Sigmoid colon (tissue), 6 donors: ENCODE measurements at regions not wholly inside any gene's neighbourhood (a gene's known extent, or its start where the extent isn't known, plus 50 kb on each side); places are given as distances from the start of the nearest gene placed in this dataset.

ENCODE experiments used
- DNase-seq: peaks from one replicate; pipeline ENCODE4 v3.0.0-alpha.2; 2019
- H3K27ac ChIP-seq, 4 donors: fragments of 200-600 bp; sonication (generic); one replicate each; pipeline ENCODE4 v1.5.1; 2016 to 2019; ENCODE audit warnings: mild to moderate bottlenecking in 1 of 4
- H3K27me3 ChIP-seq, 3 donors: fragments of 200-600 bp; sonication (generic); one replicate each; pipeline ENCODE4 v1.5.1; 2019; ENCODE audit warnings: mild to moderate bottlenecking in 1 of 3
- H3K36me3 ChIP-seq, 4 donors: fragments of 200-600 bp; sonication (generic); one replicate each; pipeline ENCODE4 v1.5.1; 2016 to 2019
- H3K4me1 ChIP-seq, 4 donors: fragments of 200-600 bp; sonication (generic); one replicate each; pipeline ENCODE4 v1.5.1; 2017 to 2019
- H3K4me3 ChIP-seq, 4 donors: fragments of 200-600 bp; sonication (generic); one replicate each; pipeline ENCODE4 v1.5.1; 2017 to 2019; ENCODE audit warnings: mild to moderate bottlenecking in 2 of 4, moderate library complexity in 1 of 4
- H3K9me3 ChIP-seq, 4 donors: fragments of 200-600 bp in 3 of 4; sonication (generic) in 3 of 4; one replicate each; pipeline versions ENCODE4 v1.5.1 to v1.6.1; 2013 to 2019
- EP300 ChIP-seq, 4 donors: sonication (generic); formaldehyde crosslinking; IDR thresholded peaks; one replicate each; pipeline ENCODE4 v1.6.1; 2017; ENCODE audit warnings: antibody characterized with exemption in 4 of 4
- POLR2A ChIP-seq, 2 donors: fragments of 450-650 bp; IDR thresholded peaks; one replicate each; pipeline ENCODE4 v1.6.1; 2016; ENCODE audit warnings: antibody characterized with exemption in 2 of 2, mild to moderate bottlenecking in 2 of 2, moderate library complexity in 2 of 2
- POLR2AphosphoS5 ChIP-seq, 4 donors: sonication (generic); formaldehyde crosslinking; IDR thresholded peaks; one replicate each; pipeline ENCODE4 v1.6.1; 2017; ENCODE audit warnings: antibody characterized with exemption in 4 of 4
- WGBS, 2 donors: extraction: QIAGEN DNeasy Blood & Tissue Kit; methylation state at CpG; one replicate each; pipeline ENCODE4 v1.1.7; 2013; 5-methylcytosine and 5-hydroxymethylcytosine counted together
- intact Hi-C: fragments of 100-400 bp; cut with DNase I; formaldehyde crosslinking; loops from one replicate; pipeline ENCODE4 v1.15.1; 2023
- TF ChIP-seq, protein P1 (sequence below), 4 experiments: fragments of 450-650 bp in 3 of 4; fragments of 200-600 bp in 1 of 4; IDR thresholded peaks; one replicate each; pipeline ENCODE4 v1.5.1; 2016 to 2019; ENCODE audit warnings: antibody characterized with exemption in 4 of 4, mild to moderate bottlenecking in 3 of 4, moderate library complexity in 2 of 4
- donor health status: healthy with polysubstance abuse.
- donor health status: healthy.

DNA sequence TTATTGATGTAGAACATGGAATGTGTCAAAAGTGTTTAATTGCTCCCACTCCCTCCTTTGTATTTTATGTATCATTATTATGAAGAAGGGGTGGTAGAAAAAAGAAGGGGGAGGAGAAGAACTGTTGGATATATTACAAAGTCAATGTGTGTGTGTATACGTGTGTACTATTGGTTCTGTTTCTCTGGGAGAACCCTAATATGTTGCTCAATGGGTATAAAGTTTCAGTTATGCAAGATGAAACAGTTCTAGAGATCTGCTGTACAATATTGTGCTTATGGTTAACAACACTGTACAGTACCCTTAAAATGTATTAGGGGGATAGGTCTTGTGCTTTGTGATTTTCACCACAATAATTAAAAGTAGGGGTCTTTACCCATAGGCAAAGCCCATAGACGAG is 58.1 kb upstream of the ZC3H15 start:
- Histone ChIP-seq H3K27ac (no peak overlapping the region), H3K9me3 (no peaks in the 10 kb centered on the region), H3K4me3 (no peak overlapping the region), H3K36me3 (no peaks in the 10 kb centered on the region), H3K27me3 (no peaks in the 10 kb centered on the region), H3K4me1 (no peaks in the 10 kb centered on the region)
- 95 to 96% methylated on average over 2 of the region's 2 CpGs for WGBS, 2 donors
- intact Hi-C loops: no loop called here
- no peak for DNase-seq
- no peak for TF ChIP-seq POLR2AphosphoS5 (IDR thresholded peaks at IDR 0.05)
- no peak for TF ChIP-seq POLR2A (IDR thresholded peaks at IDR 0.05)
- TF ChIP-seq, protein P1, sequence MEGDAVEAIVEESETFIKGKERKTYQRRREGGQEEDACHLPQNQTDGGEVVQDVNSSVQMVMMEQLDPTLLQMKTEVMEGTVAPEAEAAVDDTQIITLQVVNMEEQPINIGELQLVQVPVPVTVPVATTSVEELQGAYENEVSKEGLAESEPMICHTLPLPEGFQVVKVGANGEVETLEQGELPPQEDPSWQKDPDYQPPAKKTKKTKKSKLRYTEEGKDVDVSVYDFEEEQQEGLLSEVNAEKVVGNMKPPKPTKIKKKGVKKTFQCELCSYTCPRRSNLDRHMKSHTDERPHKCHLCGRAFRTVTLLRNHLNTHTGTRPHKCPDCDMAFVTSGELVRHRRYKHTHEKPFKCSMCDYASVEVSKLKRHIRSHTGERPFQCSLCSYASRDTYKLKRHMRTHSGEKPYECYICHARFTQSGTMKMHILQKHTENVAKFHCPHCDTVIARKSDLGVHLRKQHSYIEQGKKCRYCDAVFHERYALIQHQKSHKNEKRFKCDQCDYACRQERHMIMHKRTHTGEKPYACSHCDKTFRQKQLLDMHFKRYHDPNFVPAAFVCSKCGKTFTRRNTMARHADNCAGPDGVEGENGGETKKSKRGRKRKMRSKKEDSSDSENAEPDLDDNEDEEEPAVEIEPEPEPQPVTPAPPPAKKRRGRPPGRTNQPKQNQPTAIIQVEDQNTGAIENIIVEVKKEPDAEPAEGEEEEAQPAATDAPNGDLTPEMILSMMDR (IDR thresholded peaks at IDR 0.05): no peak
- TF ChIP-seq EP300 (IDR thresholded peaks at IDR 0.05): no peak

GRCh38 chr2:186429104-186429503 is 57.0 kb upstream of the ZC3H15 start:
- Histone ChIP-seq H3K36me3 (no peaks in the 10 kb centered on the region), H3K27ac (no peak overlapping the region), H3K27me3 (no peaks in the 10 kb centered on the region), H3K4me3 (no peak overlapping the region), H3K9me3 (no peaks in the 10 kb centered on the region), H3K4me1 (no peaks in the 10 kb centered on the region)
- no peak for DNase-seq
- intact Hi-C loops: no loop called here
- TF ChIP-seq, protein P1 (IDR thresholded peaks at IDR 0.05): no peak
- no peak for TF ChIP-seq POLR2A (IDR thresholded peaks at IDR 0.05)
- no peak for TF ChIP-seq POLR2AphosphoS5 (IDR thresholded peaks at IDR 0.05)
- no peak for TF ChIP-seq EP300 (IDR thresholded peaks at IDR 0.05)

DNA sequence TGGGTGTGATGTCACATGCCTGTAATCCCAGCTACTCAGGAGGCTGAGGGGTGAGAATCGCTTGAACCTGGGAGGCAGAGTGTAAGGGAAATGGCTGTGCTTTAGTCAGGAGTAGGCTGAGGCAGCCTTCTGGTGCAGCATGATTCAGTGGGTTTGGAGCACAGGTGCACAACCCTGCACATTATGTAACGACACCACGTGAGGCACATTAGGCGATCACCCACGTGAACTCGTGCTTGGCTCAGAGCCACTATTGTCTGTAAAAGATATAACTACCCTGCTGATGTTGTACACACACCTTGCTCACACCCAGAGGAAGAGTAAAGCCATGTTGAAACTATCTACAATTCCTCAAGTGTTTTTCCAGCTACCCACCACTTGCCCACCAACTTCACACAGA is 54.8 kb upstream of the ZC3H15 start:
- Histone ChIP-seq H3K4me1 (no peaks in the 10 kb centered on the region), H3K27me3 (no peaks in the 10 kb centered on the region), H3K4me3 (no peak overlapping the region), H3K9me3 (no peaks in the 10 kb centered on the region), H3K27ac (no peak overlapping the region), H3K36me3 (no peaks in the 10 kb centered on the region)
- DNase-seq: no peak
- TF ChIP-seq POLR2A (IDR thresholded peaks at IDR 0.05) (no peak), POLR2AphosphoS5 (IDR thresholded peaks at IDR 0.05) (no peak), EP300 (IDR thresholded peaks at IDR 0.05) (no peak)
- TF ChIP-seq, protein P1 (IDR thresholded peaks at IDR 0.05): no peak
- intact Hi-C loops: no loop called here
- 63 to 88% methylated on average over 6 of the region's 6 CpGs for WGBS, 2 donors

GRCh38 chr2:186433040-186433439 is 53.0 kb upstream of the ZC3H15 start:
- Histone ChIP-seq H3K27me3 (no peaks in the 10 kb centered on the region), H3K4me1 (no peaks in the 10 kb centered on the region), H3K36me3 (peaks cover 0 to 4% (median 0%) of the 10 kb centered on the region in 4 donors), H3K4me3 (no peak overlapping the region), H3K27ac (no peak overlapping the region), H3K9me3 (no peaks in the 10 kb centered on the region)
- intact Hi-C loops: no loop called here
- no peak for DNase-seq
- TF ChIP-seq EP300 (IDR thresholded peaks at IDR 0.05) (no peak), POLR2A (IDR thresholded peaks at IDR 0.05) (no peak), POLR2AphosphoS5 (IDR thresholded peaks at IDR 0.05) (no peak)
- TF ChIP-seq, protein P1 (IDR thresholded peaks at IDR 0.05): no peak
- 95 to 97% methylated on average over 6 of the region's 6 CpGs for WGBS, 2 donors

DNA sequence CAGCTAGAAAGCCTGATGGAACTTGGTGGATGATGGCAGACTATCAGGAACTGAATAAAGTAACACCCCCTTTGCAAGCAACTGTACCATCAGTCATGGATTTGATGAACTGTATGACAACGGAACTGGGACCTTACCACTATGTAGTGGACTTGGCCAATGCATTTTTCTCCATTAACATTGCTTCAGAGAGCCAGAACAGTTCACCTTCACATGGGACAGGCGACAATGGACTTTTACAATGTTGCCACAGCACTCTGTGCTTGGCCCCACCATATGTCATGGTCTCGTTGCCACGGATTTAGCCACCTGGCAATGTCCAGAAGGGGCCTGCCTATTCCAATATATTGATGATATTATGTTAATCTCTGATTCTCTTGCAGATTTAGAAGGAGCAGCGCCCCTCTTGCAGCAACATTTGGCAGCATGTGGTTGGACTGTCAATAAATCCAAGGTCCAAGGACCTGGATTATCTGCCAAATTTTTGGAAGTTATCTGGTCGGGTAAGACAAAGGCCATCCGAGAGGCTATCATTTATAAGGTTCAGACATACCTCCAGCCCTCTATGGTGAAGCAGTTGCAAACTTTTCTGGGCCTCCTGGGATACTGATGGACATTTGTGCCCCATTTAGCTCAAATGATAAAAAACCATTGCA is 52.2 kb upstream of the ZC3H15 start:
- Histone ChIP-seq H3K36me3 (peaks cover 0 to 4% (median 0%) of the 10 kb centered on the region in 4 donors), H3K9me3 (no peaks in the 10 kb centered on the region), H3K27me3 (no peaks in the 10 kb centered on the region), H3K4me1 (no peaks in the 10 kb centered on the region), H3K4me3 (no peak overlapping the region), H3K27ac (no peak overlapping the region)
- intact Hi-C loops: no loop called here
- no peak for DNase-seq
- WGBS, 2 donors: 93 to 96% methylated on average over 7 of the region's 7 CpGs
- TF ChIP-seq, protein P1 (IDR thresholded peaks at IDR 0.05): no peak
- no peak for TF ChIP-seq POLR2AphosphoS5 (IDR thresholded peaks at IDR 0.05)
- no peak for TF ChIP-seq POLR2A (IDR thresholded peaks at IDR 0.05)
- TF ChIP-seq EP300 (IDR thresholded peaks at IDR 0.05): no peak
